K562 (cell line): ENCODE measurements at regions not wholly inside any gene's neighbourhood (a gene's known extent, or its start where the extent isn't known, plus 50 kb on each side); places are given as distances from the start of the nearest gene placed in this dataset.

ENCODE experiments used
- ARID3B ChIP-seq: fragments of 250-450 bp; sonication (Bioruptor Pico); IDR thresholded peaks from 2 replicates; pipeline ENCODE4 v1.4.0; 2020; ENCODE audit warnings: borderline replicate concordance
- SUPT5H ChIP-seq: fragments of 450-650 bp; IDR thresholded peaks from 2 replicates; pipeline ENCODE4 v1.6.1; 2016
- VEZF1 ChIP-seq: fragments of 200-800 bp; sonication (Bioruptor generic); IDR thresholded peaks from 2 replicates; pipeline ENCODE4 v1.6.1; 2017; ENCODE audit warnings: missing genetic modification characterization, missing compliant biosample characterization
- ZNF407 ChIP-seq: fragments of 450-650 bp; IDR thresholded peaks from 2 replicates; pipeline ENCODE4 v1.6.1; 2016; ENCODE audit warnings: low read depth

GRCh38 chr19:28615546-28615916, 597.4 kb downstream of the UQCRFS1 start (continued):
- TF ChIP-seq ZNF407 = no peak
- TF ChIP-seq SUPT5H = peak; percentile 48
- no peak for TF ChIP-seq ARID3B (CRISPR knock-in tag)
- no peak for TF ChIP-seq VEZF1 (CRISPR knock-in tag)
